ENCODE measurements at regions not wholly inside any gene's neighbourhood (a gene's known extent, or its start where the extent isn't known, plus 50 kb on each side); places are given as distances from the start of the nearest gene placed in this dataset.

DNA sequence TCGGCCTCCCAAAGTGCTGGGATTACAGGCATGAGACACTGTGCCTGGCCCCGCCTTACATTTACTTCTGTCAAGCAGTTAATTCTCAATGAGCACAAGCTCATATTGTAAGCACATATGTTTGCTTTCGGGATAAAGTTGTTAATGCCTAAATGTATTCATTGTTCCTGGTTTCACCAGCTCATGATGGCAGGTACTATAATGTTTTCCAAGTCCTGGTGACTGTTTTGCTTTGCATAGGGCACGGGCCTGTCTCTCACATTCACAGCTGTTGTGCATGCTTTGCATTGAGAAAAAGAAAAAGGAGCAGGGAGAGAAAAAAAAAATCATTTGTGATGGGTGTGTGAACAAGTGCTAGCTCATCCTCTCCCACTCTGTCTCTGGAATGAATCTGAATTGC lies 661.2 kb upstream of the TENM3 start:
- peak; percentile 66 for DNase-seq

DNA sequence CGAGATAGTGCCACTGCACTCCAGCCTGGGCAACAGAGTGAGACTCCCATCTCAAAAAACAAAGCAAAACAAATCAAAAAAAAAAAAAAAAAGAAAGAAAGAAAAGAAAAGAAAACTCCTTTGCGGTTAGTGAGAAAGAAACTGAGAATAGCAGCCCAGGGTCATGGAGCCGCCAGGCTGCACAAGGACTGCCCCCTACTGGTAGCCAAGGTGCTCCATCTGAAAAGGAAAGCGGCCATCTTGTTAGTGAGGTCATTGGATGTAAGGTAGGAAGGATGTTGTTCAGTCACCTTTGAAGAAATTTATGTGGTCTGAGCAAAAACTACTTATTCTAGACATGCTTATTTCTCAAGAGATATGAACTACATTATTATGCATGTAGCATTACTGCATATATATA lies 660.6 kb upstream of the TENM3 start:
- DNase-seq, result no peak

- no peak for DNase-seq
Observed at GRCh38 chr4:181588733-181589302, 654.4 kb upstream of the TENM3 start.

GRCh38 chr4:181592221-181592745 lies 650.9 kb upstream of the TENM3 start:
- DNase-seq, result no peak

GRCh38 chr4:181593703-181594102 lies 649.5 kb upstream of the TENM3 start:
- DNase-seq, result no peak

DNA sequence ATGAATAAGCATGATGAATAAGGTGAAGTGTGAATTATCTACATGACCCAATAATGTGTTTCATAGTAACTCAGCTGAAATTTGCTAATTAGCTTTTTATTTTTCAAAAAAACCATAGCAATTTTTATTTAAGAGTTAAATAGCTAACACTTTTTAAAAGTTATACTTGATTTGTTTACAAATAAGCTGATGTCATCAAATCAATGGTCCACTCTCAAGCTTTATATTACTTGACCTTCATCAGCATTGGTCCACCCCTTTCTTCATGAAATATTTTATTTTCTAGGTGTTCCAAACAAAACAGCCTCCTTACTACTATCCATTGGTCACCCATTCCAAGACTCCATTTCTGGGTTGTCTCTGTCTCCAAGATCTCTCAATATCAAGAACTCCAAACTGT lies 649.0 kb upstream of the TENM3 start:
- DNase-seq, result no peak

DNA sequence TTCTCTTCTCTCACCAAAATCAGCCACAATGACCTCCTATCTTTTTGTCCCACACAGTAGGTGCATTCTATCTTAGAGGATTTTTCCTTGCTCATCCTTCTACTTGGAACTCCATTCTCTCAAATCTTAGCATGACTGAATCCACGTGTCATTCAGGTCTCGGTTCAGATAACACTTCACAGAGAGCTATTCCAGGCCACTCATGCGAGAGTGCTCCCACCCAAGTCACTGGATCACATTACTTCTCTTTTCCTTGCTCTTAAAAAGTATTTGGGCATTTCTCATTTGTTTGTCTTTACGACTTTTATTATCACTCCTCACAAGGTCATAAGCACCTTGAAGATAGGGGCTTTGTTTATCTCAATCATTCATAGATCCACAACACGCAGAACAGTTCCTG lies 647.5 kb upstream of the TENM3 start:
- no peak for DNase-seq

DNA sequence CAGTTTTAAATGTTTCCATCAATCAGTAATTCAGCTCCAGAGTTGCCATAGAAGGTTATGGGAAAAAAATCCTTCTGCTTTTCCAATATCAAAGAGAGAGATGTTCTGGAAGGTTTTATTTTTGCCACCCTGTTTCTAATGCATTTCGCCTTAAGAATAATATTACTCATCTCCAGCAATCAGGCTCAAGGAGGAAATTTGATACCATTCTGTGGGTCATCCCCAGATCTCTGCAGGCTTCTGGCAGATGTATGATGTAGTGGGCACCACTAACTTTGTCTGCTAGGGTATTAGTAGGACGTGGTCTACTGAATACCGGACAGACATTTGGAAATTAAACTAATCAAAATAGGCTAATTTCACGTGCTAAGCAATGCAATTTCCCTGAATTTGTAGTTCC lies 645.4 kb upstream of the TENM3 start:
- no peak for DNase-seq

DNA sequence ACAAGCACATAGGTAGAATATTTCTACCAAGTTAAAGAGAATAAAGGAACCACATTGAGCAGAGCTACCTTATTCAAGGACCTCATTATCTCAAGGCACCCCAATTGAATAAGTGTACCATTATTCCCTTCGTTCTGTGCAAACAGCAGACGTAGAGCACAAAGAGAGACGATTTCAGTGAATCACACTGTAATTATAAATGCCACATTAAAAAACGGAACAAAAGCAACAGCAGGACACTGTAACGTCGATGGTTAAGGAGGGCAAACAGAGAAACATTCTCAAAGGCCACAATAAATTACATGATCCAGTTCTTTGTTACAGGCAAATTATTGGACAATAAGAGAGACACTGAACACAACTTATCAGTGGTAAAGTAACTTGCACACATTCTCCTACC lies 644.1 kb upstream of the TENM3 start:
- no peak for DNase-seq

- no peak for DNase-seq
Observed at GRCh38 chr4:181601103-181601502, 642.1 kb upstream of the TENM3 start.

- DNase-seq, result no peak
Observed at GRCh38 chr4:181604546-181604945, 638.7 kb upstream of the TENM3 start.

DNA sequence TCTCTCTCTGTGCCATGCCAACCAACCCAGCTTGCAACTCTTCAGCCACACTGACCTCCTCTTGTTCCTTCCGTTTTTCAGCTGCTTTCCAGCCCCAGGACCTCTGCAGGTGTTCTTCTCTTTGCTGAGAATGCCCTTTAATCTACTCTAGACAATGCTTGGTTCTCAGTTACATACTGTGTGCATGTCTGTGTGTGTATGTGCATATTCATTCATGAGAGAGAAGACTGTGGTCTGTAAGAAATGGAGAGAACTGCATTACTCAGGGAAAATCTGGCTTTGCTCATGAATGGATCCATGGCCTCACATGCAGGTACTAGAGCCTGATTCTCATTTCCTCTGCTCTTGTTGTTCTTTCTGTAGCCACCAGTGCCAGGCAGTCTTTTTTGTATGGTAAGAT lies 636.9 kb upstream of the TENM3 start:
- DNase-seq, result no peak

DNA sequence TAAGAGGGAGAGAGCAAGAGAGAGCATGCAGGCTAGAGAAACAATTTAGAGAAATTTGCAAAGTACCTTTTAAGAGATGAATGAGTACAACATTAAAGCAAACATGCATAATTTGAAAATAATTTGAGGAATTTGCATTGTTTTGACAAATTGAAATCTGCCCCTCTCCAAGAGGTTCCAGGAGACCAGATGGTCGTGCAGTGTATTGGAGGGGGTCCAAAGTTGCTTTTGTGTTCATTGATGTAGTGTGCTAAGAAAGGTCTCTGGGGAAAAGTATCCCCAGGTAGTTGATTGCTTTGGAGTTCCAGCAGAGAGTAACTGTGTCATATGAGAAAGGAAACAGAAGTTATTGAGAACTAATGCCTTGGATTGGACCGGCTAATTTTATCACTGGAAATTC lies 635.0 kb upstream of the TENM3 start:
- no peak for DNase-seq

DNA sequence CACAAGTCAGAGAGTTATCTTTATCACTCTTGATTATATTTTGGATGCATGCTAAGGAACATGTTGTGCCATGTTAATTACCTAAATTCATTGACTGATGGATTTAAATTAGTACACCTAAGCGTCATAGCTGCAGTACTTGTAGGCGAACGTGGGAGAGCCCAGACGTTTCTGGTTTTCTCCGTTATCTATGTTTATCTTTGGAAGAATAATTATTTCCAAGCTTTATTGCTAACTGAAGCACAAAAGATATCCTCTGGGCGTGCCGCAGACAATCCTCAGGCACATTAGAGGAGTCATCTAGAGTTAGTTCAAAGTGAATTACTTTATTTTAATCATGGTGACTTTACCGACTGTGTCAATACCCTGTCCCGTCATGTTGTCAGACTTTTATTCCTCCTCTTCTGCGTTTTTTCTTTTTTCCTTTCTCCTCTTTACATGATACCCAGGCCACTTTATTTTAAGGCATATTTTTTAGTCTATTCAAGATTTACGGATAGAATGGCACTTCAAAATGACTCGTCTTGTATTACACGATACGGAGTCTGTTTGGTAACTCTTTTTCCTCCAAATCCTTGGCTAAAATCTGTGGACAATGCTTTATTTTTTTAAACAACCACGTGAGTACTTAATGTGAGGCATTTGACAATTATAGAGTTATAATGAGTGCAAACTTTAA lies 632.0 kb upstream of the TENM3 start:
- DNase-seq, result no peak

DNA sequence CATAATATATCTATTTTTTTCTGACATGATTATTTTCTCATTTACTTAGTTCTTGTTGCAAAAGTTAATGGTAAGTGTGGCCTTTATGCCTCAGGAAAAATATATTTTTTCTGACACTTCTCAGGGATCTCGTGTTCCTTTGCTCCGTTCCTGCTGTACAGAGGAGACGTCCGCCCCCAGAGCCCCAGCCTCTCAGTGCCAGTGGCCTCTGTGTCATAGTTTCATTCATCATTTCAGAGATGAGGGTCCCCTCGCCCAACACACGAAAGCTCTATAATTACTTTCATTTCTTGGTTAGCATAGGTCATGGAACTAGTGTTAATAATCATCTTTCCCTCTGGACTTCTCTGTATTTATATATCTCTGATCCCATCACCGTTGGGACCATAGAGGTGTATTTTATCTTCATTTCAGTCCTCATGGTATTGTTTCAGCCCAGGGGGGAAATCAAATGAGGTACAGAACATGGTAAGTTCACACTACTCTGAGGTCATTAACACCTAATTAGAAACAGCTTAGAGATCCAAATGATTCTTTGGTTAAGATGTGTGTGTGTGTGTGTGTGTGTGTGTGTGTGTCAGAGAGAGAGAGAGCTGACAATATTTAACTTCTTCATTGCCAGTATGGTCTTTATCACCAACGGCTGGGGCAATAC lies 631.1 kb upstream of the TENM3 start:
- no peak for DNase-seq

GRCh38 chr4:181613200-181613599 lies 630.0 kb upstream of the TENM3 start:
- DNase-seq, result no peak

DNA sequence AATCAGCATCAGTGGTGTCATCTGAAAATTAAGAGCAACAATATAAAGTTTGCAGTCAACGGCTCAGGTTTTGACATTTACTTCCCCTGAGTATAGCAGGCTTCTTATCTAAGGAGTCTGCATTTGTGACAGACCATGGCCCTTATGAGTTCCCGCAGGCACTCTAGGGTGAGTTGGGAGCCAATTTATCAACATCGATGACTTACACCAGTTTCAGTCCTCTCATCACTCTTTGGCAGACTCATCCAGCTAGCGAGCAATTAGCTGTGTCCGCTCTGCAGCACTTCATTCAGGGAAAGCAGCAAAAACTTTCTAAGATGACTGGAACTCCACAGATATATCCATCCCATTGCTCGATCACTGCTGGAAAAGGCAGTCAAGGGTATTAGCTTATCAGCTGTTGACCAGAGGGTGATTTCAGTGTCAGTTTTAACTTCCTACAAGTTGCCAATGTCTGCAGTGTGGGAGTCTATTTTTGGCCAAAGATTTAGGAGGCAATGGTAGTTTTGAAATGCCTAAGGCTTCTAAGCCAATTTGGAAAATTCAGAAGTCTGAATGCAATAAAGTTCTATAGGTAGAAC lies 625.1 kb upstream of the TENM3 start:
- DNase-seq, result no peak

- DNase-seq, result no peak
Observed at GRCh38 chr4:181618896-181619295, 624.3 kb upstream of the TENM3 start.

DNA sequence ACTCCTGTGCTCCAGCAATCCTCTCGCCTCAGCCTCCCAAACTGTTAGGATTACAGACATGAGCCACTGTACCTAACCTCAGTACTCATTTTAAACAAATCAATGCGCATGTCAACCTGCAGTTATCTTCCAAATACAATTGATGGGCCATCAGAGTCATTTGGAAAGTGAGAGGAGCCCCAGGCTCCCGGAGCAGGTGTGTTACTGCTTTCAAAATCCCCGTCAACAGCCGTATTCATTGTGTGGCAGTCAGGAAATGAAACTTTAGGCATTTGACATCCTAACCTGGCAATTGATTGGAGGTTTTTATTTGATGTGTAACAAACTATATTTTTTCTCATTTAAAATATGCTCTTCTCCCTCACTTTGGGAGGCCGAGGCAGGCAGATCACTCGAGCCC lies 623.6 kb upstream of the TENM3 start:
- no peak for DNase-seq

DNA sequence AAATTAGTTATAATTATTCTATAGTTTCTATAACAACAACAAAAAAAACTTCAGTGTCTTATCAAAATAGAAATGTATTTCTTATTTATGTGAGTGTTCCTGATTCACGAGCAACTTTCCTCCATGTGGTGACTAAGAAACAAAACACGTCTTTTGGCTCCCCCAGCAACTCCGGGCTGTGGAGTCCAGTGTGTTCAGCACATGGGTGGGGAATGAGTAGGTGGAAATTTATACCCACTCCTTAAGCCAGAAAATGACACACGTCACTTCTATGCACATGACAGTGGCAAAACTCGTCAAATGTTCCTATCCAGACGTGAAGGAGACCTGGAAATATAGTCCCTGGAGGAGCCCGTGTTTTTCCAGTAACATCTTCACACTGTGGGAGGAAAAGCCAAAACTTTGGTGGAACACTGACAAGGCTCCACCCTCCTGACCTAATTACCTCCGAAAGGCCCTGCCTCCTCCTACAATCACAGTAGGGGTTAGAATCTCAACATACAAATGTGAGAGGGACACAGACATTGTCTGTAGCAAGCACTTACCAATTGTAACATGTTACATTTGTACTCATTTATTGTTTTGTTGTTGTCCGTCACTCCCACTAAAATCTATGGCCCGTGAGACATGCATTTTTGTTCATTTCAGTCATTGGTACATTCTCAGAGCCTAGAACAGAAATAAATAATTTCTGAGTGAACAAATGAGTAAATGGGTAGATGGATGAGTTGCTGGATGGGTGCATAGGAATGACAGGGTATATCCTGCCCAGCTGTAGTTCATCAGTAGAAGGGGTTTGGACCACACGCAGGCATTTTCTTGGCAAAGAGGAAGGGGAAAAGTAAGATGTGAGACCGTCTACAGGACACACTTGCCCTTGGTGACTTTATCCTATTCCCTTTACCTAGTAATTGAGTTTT lies 605.8 kb upstream of the TENM3 start:
- no peak for DNase-seq

DNA sequence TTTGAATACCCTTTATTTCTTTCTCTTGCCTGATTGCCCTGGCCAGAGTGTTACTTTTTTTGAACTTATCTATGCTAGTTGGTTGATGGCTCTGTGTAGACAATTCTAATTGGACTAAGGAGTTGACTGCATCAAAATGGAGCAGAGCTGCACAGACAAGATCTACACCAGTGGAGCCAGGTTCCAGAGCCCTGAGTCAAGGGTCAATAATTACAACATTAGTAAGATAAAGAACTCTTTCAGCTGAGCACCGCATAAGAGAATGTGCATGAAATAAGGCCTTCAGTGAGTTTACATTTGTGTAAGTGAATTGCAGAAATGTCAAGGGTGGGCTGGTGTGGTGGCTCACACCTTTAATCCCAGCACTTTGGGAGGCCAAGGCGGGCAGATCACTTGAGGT lies 599.7 kb upstream of the TENM3 start:
- no peak for DNase-seq

GRCh38 chr4:181645489-181645888 lies 597.7 kb upstream of the TENM3 start:
- DNase-seq, result no peak

DNA sequence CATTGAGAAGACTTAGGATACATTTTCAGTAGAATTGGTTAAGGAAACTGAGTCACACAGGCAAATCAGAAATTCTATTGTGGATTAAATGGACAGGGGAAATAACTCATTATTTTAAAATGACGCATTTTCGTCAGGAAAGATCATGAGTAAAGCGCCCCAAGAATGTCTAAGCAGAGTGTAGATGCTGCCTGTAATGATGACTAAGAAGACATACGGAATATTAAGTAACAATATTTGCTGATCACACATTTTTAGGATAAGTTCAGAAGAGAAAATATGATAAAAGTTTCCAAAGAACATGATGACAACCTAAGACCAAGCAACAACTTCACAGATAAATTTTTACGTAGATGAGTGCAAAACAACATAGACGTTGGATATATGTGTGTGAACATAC lies 596.3 kb upstream of the TENM3 start:
- DNase-seq, result no peak
